EH (cell line): ENCODE measurements at regions not wholly inside any gene's neighbourhood (a gene's known extent, or its start where the extent isn't known, plus 50 kb on each side); places are given as distances from the start of the nearest gene placed in this dataset.

ENCODE experiments used
- DNase-seq: peaks from one replicate; pipeline ENCODE4 v3.0.0-alpha.2; 2015; ENCODE audit warnings: low read depth

GRCh38 chr3:176430244-176431037, 766.8 kb downstream of the TBL1XR1 start:
- peak; percentile 78 for DNase-seq

- no peak for DNase-seq
Observed at GRCh38 chr3:176428552-176428951, 768.7 kb downstream of the TBL1XR1 start.

- no peak for DNase-seq
Observed at GRCh38 chr3:176426371-176426770, 770.9 kb downstream of the TBL1XR1 start.

- DNase-seq, result no peak
Observed at GRCh38 chr3:176416870-176417269, 780.4 kb downstream of the TBL1XR1 start.

GRCh38 chr3:176415661-176416295, 781.5 kb downstream of the TBL1XR1 start:
- DNase-seq, result no peak

GRCh38 chr3:176412771-176413170, 784.5 kb downstream of the TBL1XR1 start:
- no peak for DNase-seq

- peak; percentile 32 for DNase-seq
Observed at GRCh38 chr3:176403531-176403930, 793.8 kb downstream of the TBL1XR1 start.

GRCh38 chr3:176401211-176401610, 796.1 kb downstream of the TBL1XR1 start:
- no peak for DNase-seq

GRCh38 chr3:176399193-176399592, 798.1 kb downstream of the TBL1XR1 start:
- DNase-seq, result no peak

- DNase-seq, result peak; percentile 50
Observed at GRCh38 chr3:176395240-176395639, 802.0 kb downstream of the TBL1XR1 start.

- DNase-seq, result peak; percentile 11
Observed at GRCh38 chr3:176378789-176379188, 818.5 kb downstream of the TBL1XR1 start.

GRCh38 chr3:176376531-176376930, 820.8 kb downstream of the TBL1XR1 start:
- no peak for DNase-seq

GRCh38 chr3:176375519-176375918, 821.8 kb downstream of the TBL1XR1 start:
- peak; percentile 21 for DNase-seq

- DNase-seq, result no peak
Observed at GRCh38 chr3:176362191-176362731, 835.0 kb downstream of the TBL1XR1 start.

- no peak for DNase-seq
Observed at GRCh38 chr3:176359211-176359610, 838.1 kb downstream of the TBL1XR1 start.

GRCh38 chr3:176357891-176358290, 839.4 kb downstream of the TBL1XR1 start:
- no peak for DNase-seq

GRCh38 chr3:176354843-176355242, 842.4 kb downstream of the TBL1XR1 start:
- DNase-seq, result no peak

GRCh38 chr3:176352716-176353334, 844.5 kb downstream of the TBL1XR1 start:
- peak; percentile 74 for DNase-seq

GRCh38 chr3:176351408-176351807, 845.9 kb downstream of the TBL1XR1 start:
- DNase-seq, result peak; percentile 84

- peak; percentile 8 for DNase-seq
Observed at GRCh38 chr3:176349706-176350105, 847.6 kb downstream of the TBL1XR1 start.

GRCh38 chr3:176347424-176348146, 849.7 kb downstream of the TBL1XR1 start:
- DNase-seq, result no peak

GRCh38 chr3:176341963-176342362, 855.3 kb downstream of the TBL1XR1 start:
- DNase-seq, result no peak
